ENCODE measurements at regions not wholly inside any gene's neighbourhood (a gene's known extent, or its start where the extent isn't known, plus 50 kb on each side); places are given as distances from the start of the nearest gene placed in this dataset.
"Not testable (repeated sequence)": the region's sequence is repeated elsewhere in the genome, so short reads cannot be mapped to it uniquely, and the experiment has no call there.

DNA sequence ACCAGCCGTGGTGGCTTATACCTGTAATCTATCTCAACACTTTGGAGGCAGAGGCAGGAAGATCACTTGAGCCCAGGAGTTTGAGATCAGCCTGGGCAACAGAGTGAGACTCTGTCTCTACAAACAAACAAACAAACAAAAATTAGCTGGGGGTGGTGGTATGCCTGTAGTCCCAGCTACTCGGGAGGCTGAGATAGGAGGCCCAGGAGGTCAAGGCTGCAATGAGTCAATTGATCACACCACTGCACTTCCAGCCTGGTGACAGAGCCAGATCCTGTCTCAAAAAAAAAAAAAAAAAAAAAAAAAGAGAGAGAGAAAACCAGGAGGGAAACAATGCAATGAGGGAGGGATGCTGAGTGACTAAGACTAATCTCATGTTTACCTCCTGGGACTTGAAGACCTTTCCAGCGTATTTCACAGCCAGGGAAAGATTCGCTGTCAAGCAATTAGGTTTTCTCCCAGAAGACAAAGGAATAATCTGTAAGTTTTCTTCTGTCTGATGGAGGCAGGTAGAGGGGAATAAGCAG lies 51.1 kb upstream of the MIER3 start:
- DNase-seq: peak; percentile 28

DNA sequence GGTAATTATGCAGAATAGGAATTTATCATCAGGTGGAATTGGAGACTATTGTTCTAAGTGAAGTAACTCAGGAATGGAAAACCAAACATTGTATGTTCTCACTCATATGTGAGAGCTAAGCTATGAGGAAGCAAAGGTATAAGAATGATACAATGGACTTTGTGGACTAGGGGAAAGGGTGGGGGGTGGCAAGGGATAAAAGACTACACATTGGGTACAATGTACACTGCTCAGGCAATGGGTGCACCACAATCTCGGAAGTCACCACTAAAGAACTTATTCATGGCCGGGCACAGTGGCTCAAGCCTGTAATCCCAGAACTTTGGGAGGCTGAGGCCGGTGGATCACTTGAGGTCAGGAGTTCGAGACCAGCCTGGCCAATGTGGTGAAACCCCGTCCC lies 51.6 kb upstream of the MIER3 start:
- DNase-seq: not testable (repeated sequence)

- DNase-seq: peak; percentile 89
Observed at GRCh38 chr5:57004800-57005199, 52.9 kb upstream of the MIER3 start.

DNA sequence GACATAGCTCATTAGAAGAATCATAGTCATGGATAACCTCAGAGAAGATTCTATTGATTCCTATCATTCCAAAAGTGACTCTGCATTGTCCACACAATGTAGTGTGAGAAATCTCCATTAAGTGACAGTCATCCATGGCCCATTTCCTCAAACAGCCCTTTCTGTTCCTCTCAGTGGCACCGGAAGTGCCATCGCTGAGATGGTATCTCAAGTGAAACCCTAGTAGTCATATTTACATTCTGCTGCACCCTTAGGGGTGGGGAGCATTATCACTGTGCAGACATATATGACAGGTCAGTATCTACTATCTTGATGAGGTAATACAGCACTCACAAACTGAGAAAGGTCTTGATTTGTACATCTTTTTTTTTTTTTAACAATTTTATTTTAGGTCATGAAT lies 55.4 kb upstream of the MIER3 start:
- no peak for DNase-seq

GRCh38 chr5:57009811-57010210 lies 57.9 kb upstream of the MIER3 start:
- peak; percentile 22 for DNase-seq

GRCh38 chr5:57010786-57011185 lies 58.9 kb upstream of the MIER3 start:
- DNase-seq: no peak

- DNase-seq: no peak
Observed at GRCh38 chr5:57012511-57012910, 60.6 kb upstream of the MIER3 start.

- DNase-seq: no peak
Observed at GRCh38 chr5:57025961-57026360, 74.0 kb upstream of the MIER3 start.

- DNase-seq: no peak
Observed at GRCh38 chr5:57028161-57028560, 76.2 kb upstream of the MIER3 start.

DNA sequence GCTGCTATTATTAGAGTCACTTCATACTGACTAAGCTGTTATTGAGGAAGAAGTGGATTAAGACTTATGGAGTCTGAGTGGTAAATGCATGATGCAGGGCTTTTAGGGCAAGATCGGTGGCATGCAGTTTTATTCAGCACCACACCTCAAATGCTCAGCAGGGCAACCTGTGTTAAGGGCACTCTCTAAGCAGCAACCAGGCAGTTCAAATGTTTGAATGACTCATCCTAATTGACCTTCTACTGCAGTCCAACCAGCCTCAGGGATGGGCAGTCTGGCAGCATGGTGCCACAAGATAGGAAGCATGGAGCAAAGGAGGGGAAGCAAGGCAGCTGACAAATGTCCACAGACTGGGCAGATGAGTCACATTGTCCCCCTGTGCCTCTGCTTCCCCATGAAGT lies 80.2 kb upstream of the MIER3 start:
- peak; percentile 43 for DNase-seq

DNA sequence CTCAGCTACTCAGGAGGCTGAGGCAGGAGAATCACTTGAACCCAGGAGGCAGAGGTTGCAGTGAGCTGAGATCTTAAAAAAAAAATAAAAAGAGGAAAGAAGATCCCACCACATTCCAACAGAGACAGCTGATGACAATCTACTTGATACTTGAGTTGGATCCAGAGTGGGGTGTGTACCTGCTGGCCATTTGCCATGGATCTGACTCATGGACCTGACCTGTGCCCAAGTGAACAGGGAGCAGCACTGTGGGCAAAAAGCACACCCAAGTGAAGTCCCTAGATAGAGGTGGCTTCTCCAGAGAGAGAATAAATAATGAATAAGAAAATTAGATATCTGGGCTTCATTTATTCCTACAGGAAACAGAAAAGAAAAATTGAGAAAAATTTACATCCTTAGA lies 81.2 kb upstream of the MIER3 start:
- no peak for DNase-seq

DNA sequence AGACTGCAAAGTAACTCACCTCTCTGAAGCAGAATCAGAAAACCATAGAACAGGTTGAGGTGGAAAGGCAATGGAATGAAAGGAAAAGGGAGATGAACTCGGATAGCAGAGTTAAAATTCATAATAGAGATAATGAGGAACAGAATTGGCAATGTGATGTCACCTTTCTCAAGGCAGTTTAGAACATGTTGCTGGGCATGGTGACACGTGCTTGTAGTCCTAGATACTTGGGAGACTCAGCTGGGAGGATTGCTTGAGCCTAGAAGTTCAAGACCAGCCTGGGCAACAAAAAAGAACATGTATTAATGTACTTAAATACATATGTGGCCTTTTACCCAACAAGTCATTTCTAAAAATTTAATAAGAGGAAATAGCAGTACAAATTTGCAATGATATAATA lies 81.6 kb upstream of the MIER3 start:
- DNase-seq: no peak

GRCh38 chr5:57034201-57034916 lies 82.4 kb upstream of the MIER3 start:
- no peak for DNase-seq

- no peak for DNase-seq
Observed at GRCh38 chr5:57035955-57036354, 84.0 kb upstream of the MIER3 start.

GRCh38 chr5:57036761-57037160 lies 84.8 kb upstream of the MIER3 start:
- DNase-seq: no peak

DNA sequence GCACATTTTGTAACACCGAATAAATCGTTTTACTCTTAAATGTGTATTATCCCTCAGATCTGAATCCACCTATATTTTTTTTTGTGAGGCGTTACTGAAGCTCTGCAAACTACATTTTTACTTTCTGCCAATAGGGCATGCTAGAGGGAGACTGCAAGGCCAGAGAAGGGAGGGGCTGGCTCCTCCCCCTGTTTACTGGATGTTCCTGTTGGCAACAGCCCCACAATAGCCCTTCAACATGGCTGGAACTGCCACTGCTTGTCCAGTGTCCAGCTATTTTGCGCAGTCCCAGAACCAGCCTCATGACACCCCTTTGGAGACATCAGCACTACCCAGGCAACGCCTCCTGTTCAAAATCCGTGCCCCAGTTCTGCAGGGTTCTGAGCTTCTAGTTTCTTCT lies 85.4 kb upstream of the MIER3 start:
- peak; percentile 22 for DNase-seq

DNA sequence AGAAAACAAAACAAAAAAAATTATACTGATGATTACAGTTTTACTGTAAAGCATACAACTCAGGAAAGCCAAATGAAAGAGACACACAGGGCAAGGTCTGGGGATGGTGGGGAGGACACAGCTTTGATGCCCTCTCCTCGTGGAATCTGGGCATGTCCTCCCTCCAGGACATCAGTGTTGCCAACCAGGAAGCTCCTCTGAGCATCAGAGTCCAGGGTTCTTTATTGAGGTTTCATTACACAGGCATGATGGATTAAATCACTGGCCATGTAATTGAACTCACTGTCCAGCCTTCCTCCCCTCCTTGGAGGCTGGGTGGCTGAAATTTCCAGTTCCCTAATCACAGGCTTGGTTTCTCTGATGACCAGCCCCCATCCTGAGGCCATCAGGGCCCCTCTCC lies 89.6 kb upstream of the MIER3 start:
- DNase-seq: no peak

DNA sequence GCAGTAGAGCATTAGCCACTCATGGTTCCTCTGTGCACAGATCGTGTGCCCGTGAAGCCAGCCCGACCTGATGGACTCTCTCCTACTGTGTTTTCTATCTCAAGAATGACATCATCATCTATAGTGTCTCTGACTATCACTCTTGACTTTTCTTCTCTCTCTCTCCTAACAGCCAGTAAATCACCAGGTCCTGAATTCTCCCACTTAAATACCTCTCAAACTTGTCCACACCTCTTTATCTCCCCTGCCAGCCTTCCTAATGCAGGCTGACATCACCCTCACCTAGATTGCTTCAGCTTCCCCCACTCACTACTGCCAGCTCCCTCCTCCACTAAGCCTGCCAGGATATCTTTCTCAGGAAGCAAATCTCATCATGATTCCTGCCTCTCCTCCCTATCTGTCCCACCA lies 90.6 kb upstream of the MIER3 start:
- peak; percentile 90 for DNase-seq

DNA sequence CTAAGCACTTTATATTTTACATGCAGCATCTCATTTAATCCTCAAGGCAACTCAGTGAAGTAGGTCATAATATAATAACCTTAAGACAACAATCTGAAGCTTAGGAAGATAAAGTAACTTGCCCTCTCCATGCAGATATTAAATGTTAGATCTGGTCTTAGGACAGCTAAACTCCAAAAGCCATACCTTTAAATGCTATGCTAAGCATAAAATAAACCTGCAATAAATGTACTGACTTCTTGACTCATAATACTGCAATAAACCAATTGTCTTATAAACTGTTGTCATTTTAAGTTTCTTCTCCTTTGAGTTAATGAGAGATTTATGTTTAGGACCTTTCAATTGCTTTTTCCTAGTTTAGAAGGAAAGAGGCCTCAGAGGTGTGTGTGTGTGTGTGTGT lies 102.2 kb upstream of the MIER3 start:
- no peak for DNase-seq

DNA sequence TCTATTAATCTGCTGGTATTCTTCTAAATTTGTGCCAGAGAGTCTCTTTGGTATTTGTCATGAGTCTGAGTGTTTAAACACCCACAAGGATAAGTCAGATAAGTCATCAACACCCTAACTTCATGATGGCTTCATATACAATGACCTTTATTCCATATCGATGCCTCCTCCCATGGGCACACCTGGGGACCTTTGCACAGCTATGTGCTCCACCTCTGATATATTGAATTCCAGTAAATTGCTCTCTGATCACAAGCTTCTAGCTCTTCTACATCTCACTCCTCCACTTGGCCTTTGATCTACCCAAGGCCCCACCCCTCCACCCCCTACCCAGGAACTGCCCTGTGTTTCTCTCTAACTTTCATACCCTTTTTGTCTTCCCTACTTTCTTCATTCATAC lies 102.7 kb upstream of the MIER3 start:
- no peak for DNase-seq

- DNase-seq: no peak
Observed at GRCh38 chr5:57055731-57056130, 103.8 kb upstream of the MIER3 start.

GRCh38 chr5:57063773-57064172 lies 110.1 kb upstream of the GPBP1 start:
- DNase-seq: no peak

- no peak for DNase-seq
Observed at GRCh38 chr5:57066924-57067596, 106.8 kb upstream of the GPBP1 start.

GRCh38 chr5:57067597-57067924 lies 106.3 kb upstream of the GPBP1 start:
- no peak for DNase-seq

All from NCI-H226 (cell line).